GM19372 (cell line): ENCODE measurements at regions not wholly inside any gene's neighbourhood (a gene's known extent, or its start where the extent isn't known, plus 50 kb on each side); places are given as distances from the start of the nearest gene placed in this dataset.

Experiments used
- ATAC-seq: cut with Tn5 transposase; IDR thresholded peaks from one replicate; pipeline ENCODE4 v1.9.1; 2021; ENCODE audit warnings: mild to moderate bottlenecking, low read depth, moderate library complexity; ENCODE audit not compliant: unreplicated experiment

DNA sequence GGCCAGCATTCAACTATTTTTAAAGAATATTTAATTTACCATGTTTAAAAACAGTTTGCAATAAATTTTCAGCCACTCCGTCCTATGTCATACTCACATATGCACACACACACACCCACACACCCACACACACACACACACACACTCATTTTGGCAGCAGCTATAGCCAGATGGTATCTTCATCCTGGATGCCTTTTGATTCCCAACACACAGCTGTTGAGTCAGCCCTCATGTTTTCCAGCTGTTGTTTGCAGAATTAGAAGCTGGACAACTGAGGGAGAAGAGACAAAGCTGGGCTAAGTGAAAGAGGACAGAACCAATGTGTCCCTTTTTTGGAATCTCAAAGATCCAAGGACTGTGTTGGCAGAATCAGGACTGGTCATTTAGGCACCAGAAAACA lies 80.0 kb upstream of the EGLN3 start:
- ATAC-seq: no peak

DNA sequence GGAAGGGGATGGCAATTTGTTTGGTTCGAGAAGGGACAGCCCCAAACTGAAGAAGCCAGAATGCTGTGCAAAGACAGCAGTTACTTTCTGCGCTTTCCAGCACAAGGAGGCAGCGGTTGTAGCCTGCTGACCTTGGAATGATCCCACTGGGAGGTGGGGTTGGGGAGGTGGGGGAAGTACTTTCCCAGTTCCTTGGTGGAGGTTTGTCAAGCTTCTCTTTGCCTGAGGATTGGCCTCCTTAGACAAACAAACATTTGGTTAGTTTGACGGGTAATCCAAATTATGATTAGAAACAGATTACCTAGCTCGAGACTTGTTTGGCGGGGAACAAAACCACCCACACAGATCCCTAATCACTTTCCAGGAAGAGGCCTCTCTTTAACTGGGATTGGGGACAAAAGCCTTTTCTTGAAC lies 79.1 kb upstream of the EGLN3 start:
- no peak for ATAC-seq

DNA sequence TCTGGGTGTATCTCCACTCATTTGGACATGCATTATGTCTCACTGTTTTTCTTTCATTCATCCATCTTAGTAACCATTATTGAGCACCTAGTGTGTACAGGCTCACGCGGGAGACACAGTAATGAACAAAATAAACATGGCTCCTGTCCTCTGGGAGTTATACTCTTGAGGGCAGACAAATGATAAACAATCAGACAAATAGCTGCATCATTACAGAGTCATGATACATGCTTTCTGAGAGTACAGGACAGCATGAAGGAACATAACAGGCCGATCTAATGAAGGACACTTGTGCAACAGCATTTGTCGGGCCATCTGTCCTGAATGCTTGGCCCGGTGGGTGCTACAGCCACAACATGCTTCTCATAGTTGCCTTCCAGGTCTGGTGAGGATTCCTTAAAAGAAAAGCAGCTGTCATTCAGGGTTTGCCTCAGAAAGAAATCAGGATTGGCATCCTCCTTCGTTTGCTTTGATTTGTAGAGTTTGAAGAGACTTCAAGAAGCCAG lies 77.2 kb upstream of the EGLN3 start:
- no peak for ATAC-seq

DNA sequence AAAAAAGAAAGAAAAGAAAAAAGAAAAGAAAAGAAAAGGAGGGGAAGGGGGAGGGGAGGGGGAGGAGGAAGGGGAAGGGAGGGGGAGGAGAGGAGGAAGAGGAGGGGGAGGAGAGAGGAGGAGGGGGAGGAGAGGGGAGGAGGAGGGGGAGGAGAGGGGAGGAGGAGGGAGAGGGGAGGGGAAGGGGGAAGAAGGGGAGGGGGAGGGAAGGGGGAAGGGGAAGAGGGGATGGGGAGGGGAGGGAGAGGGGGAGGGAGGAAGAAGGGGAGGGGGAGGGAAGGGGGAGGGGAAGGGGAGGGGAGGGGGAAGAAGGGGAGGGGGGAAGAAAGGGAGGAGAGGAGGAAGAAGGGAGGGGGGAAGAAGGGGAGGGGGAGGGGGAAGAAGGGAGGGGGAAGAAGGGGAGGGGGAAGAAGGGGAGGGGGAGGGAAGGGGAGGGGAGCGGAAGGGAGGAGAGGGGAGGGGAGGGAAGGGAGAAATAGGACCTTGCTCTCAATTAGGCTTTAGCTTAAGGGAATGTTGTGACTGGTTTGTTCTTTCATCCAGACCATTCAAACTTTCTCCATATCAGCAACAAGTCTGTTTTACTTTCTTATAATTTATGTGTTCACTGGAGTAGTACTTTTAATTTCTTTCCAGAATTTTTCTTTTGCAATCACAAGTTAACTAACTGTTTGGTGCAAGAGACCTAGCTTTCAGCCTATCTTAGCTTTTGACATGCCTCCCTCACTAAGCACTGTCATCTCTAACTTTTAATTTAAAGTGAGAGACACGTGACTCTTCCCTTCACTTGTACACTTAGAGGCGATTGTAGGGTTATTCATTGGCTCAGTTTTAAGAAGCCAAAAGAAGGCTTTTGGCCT lies 76.5 kb upstream of the EGLN3 start:
- no peak for ATAC-seq

DNA sequence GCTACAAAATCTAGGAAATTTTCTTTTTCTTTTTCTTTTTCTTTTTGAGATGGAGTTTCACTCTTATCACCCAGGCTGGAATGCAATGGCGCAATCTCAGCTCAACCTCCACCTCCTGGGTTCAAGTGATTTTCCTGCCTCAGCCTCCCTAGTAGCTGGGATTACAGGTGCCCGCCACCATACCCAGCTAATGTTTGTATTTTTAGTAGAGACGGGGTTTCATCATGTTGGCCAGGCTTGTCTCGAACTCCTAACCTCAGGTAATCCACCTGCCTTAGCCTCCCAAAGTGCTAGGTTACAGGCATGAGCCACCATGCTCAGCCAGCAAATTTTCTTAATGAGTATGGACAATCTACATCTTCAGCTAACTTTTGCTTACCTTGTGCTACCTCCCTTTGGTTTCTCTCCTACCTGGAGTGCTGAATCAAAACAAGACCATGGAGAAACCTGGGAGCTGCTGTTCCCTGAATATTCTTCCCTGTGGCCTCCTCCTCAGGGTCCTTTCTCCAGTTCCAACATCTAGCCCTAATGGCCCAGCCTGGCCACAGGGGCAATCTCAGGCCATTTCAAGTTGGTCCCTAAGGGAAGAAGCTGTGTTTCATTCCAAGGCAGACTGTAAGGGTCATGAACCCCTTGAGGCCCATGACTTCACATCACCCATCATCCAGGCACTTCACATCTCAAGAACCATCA lies 74.6 kb upstream of the EGLN3 start:
- ATAC-seq: no peak

DNA sequence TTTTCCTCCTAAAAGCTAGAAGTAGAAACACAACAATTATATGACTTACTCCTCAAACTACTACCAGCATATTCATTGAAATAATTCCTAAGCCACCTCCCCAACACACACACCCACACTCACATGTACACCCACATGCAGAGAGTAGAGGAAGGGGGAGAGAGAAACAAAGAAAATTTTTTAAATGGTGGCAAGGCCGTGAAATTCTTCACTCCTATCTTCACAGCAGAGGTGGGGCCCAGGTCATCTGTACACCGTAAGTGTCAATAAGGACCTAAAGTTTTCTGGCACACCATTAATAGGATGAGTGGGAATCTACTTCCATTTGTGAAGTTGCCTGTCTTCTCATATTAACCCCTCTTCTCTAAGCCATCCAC lies 73.9 kb upstream of the EGLN3 start:
- ATAC-seq: no peak

DNA sequence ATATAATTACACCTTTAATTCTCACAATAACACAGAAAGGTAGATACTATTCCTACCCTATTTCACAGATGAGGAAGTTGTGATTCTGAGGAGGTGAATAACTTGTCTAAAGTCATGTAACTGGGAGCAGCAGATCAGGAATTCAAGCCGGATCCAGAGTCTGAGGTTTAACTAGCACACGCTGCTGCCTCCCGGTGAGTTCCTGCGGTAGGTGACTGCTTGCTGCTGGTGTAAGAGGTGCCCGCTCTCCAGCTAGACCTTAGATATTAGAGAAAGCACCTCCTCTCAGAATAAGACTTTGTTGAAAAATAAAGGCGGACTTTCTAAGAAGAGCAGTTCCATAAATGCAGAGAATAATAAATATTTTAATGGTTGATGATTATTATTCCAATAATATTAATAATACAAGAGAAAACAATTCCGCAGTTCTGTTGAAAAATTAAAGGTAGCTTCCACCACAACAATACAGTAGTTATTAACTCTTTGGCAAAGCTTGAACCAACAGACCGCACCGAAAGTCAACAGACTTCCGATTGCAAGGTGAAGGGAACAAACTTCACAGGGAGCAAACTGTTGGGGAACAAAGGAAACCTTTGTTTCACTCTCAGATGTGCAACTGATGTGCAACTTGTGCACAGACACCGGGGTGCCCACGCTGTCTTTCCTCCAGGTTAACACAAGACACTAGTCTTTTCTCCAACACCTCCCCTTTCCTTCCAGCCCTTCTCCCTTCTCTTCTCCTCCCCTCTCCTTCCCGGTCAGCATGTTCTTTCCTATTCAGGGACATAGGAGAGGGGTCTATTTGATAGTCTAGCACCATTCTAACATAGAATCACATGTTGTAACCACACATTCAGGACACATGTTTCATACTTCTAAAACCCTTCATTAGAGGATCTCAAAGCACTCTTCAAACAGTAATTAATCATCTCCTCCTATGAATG lies 73.2 kb upstream of the EGLN3 start:
- ATAC-seq: no peak

DNA sequence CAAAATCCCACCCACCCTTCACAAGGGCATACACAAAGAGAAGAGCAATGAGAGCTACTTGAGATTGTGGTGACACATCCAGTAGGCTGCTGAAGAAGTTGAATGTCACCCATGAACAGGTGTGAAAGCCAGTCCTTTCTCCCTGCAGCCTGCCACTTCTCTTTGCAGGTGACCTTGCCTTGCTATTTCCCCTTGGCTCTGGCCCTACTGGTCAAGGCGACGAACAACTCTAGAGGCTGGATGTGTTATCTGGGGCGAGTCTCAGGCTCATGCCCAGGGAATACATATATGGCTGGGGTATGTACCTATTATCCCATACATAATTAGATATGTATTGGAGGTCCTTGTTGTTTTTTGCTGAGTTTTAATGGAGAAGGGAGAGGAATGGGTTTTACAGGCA lies 70.2 kb upstream of the EGLN3 start:
- no peak for ATAC-seq

DNA sequence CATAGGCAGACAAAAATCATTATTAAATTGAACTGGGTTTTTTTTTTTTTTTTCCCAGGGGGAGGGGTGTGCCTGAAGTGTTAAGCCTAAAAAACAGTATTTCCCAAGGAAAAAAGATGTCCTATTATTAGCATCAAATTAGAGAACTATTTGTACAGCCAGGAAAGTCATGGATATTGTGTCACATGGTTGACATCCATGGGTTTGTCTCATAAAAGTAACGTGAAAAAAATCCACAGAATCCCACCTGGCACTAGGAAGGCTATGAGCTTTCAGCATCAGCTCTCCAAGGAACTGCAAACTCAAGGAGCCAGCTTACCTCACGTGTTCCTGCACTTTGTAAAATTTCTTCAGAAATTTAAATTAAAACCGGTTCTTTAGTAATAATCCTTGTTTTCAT lies 69.1 kb upstream of the EGLN3 start:
- no peak for ATAC-seq

DNA sequence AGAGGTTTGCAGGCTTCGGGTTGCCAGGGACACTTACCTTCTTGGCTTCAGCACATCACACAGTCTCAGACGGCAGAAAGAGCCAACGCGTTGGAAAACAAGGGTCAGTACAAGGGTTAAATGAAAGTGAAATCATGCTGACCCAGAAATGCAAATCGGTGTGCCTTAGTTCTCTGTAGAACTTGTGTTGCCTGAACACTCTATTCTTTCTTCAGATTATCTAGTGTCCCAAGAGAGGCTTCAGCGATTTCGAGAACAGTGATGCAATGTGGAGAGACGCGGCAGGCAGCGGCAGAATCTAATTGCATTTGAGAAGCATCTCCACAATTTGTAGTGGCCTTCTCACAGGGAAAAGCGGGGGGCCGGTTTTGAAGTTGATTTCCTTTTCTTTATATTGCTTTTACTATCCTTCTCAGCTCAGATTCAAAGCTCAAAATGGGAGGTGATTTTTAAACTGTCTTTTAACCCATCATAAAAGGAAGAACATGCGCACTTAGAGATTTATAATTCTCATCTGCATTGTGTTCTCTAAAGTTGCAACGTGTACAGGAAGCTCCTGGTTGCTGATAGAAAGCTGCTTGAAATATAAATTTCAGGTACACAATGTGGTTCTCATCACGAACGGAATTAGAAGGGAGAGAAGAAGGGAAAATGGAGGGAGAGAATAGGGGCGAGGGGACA lies 67.8 kb upstream of the EGLN3 start:
- ATAC-seq: no peak

DNA sequence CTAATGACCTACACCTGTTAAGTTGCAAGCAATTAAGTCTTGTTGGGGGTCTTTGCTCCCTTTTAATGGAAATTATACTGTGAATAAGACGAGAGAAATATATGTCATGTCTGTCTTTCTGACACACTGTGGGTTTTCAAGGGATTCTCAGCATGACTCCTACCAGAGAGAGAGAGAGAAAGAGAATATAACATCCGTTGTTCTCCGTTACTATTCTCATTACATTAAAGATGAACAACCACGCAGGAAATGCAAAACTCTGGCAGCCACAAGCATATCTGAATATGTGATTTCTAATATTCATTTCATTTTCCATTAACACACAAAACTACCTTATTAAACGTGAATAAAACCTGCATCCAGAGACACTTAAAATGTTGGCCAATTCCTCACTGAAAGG lies 67.3 kb upstream of the EGLN3 start:
- no peak for ATAC-seq

DNA sequence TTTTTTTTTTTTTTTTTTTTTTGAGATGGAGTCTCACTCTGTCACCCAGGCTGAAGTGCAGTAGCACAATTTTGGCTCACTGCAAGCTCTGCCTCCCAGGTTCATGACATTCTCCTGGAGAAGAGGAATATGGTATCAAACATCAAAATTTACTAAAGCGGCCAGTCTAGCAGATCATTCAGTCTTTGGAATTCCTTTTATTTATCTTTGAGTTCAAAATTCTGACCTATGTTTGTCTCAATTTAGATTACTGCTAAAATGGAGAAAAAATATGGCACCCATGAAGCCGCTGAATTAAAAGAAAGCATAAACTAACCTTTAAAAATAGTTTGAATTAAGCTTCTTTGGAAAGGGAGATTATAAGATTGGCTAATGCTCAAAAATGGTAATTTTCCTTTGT lies 64.5 kb upstream of the EGLN3 start:
- no peak for ATAC-seq

DNA sequence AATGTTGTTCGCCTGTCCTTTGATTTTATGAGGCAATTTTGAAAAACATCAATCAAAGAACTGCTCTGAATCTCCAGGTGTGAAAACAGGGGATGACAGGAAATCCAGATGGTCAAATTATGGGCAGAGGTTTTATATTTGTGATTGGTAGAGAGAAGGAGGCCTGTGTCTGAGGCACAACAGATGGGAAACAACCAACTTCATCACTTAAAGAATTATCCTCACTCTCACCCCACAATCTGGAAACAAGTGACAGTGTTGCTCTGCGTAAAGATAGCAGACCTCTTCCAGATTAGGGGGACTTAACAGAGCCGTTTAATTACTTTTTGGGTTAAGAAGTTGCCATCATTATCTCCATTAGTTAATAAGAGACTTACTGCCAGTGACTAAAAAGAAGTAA lies 64.1 kb upstream of the EGLN3 start:
- no peak for ATAC-seq

DNA sequence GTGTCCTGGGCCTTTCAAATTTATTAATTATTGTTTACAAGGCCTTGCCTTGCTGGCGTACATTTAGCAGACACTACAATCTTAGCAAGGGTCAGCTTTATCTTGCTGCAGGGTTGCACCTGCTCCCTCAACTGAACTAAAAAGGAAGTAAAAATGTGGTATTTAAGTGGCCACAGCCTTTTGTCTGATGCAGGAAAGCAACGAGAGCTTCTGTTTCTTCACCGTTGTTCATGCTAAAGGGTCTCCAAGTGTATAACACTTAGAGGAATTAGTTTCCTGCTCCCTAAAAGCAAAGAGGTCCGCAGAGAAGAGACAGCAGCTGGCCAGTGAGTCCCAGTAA lies 62.8 kb upstream of the EGLN3 start:
- no peak for ATAC-seq

DNA sequence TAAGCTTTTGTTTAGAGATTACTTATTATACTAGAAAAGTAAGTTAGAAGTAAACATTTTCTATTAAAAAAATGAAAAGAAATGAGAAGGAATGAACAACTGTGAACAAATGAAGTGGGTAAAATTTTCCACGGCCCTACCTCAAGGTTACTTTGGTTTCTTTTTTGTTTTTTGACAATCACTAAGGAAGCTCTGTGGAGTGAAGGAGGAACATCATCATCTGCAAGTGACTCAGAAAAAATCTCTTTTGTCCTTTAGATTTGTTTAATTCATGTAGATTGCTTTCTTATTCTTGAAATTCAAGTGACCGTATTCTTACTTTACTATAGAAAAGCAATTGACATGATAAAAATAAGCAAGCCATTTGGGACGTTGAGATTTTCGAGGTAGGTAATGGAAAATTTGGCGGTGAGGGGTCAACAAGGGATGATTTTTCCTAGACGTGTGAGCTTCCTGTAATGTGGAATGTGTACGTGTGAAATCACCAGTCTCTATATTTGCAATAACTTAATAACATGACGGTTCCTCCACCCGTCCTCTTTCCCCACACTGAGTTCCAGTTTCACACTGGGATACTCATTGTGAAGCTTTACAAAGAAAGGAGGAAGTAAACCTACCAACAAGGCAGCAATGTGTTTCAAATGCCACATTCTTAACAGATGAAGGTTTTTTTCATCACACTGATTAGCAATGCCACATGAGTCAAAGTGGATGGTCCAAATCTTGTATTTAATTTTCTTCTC lies 62.3 kb upstream of the EGLN3 start:
- no peak for ATAC-seq

DNA sequence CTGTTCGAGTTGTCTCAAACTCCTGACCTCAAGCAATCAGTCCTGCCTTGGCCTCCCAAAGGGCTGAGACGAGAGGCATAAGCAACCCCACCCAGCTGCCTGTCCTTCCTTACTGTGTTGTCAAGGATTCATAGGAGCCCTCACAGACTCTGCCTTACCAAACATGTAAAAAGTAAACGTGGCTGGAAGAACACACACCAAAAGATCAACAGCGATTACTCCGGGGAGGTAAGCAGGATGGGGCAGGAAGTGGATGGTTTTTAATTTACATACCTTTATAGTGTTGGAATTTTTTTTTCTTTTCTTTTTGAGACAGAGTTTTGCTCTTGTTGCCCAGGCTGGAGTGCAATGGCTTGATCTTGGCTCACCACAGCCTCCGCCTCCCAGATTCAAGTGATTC lies 61.5 kb upstream of the EGLN3 start:
- ATAC-seq: no peak

DNA sequence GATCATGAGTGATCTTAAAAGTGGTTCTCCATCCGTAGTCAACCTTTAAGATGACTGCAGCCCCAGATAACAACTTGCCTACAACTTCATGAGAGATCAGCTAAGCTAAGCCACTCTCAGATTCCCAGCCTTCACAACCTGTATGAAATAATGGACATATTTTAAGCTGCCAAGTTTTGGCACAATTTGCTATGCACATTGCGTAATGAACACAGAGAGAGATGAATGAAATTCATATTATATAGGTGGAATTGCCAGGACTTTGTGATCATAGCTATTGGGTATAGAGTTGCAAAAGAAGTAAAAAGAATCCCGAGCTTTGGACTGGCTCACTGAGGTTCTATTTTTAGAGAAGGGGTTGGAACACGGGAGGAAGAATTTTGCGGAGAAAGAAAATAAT lies 59.1 kb upstream of the EGLN3 start:
- no peak for ATAC-seq

DNA sequence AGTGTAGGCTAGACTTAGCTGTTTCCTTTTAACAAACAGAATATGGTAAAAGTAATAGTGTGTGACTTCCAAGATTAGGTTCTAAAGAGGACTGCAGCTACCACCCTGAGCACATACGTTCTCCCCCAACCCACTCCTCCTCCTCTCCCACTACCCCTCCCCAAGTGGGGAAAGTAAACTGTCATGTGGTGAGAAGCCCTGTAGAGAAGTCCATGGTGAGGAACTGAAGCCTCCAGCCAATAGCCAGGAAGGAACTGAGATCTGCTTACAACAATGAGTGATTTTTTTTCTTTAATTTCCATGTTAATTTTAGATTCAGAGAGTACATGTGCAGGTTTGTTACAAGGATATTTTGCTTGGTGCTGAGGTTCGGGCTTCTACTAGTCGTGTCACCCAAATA lies 57.0 kb upstream of the EGLN3 start:
- no peak for ATAC-seq

DNA sequence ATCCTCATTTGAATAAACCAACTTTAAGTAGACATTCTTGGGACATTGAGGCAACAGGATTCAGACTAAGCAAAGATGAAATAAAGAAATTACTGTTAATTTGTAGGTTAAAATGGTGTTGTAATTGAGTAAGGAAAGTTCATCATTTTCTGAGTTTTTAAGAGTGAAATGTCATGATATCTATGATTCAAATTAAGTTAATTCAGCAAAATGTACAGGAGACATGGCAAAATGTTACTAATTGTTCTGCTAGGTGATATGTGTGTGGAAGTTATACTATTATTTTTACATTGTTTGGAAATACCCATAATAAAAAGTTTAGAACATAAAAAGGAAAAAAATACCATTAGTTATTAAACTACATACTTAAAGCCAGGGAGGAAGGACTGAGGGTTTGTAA lies 55.0 kb upstream of the EGLN3 start:
- ATAC-seq: no peak

DNA sequence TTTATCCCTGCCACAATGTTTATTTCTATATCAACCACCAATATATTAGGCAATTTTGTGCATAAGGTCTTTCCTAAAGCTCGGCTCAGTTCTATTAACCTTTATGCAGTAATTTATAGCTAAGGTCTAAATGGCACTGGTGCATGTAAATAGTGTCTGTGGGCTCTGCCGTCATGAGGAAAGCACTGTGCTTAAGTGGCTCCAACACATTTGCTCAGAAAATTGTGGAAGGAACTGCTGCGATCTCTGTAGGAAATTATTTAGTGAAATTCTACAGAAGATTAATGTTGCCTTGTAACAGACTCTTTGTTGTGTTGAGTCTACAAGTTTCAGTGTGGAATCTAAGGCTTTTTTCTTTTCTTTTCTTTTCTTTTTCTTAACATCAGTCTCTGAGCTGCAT lies 54.0 kb upstream of the EGLN3 start:
- no peak for ATAC-seq
